Panc1 (cell line): ENCODE measurements at regions not wholly inside any gene's neighbourhood (a gene's known extent, or its start where the extent isn't known, plus 50 kb on each side); places are given as distances from the start of the nearest gene placed in this dataset.

Experiments
- ATAC-seq: fragments of 200-7000 bp; cut with Tn5 transposase; 2 replicates; pipeline ENCODE4 v1.9.1; 2020; ENCODE audit warnings: mild to moderate bottlenecking, moderate library complexity
- BruUV-seq: library from RNA; stranded (reverse); fragments of 400-500 nt; replicated peaks from 2 replicates; lab custom pipeline; 2021; lab: Mats Ljungman, UMichigan
- CTCF ChIA-PET: fragments of 300-600 bp; sonication (Branson Sonifier 250); formaldehyde crosslinking; loops from one replicate; lab custom pipeline; 2022; ENCODE audit warnings: antibody characterized with exemption; lab: Charles Lee
- POLR2A ChIA-PET: fragments of 300-600 bp; sonication (Branson Sonifier 250); formaldehyde crosslinking; loops from one replicate; lab custom pipeline; 2022; ENCODE audit warnings: antibody characterized with exemption; lab: Charles Lee
- DNase-seq: peaks from one replicate; pipeline ENCODE4 v3.0.0-alpha.2; 2010; ENCODE audit warnings: low read depth, low spot score
- H3K27ac ChIP-seq: 2 replicates; pipeline ENCODE4 v1.5.1; 2011; ENCODE audit warnings: mild to moderate bottlenecking, low read length, inconsistent platforms
- H3K27me3 ChIP-seq: fragments of 200-500 bp; sonication (Bioruptor generic); 2 replicates; pipeline ENCODE4 v1.6.0; 2014; ENCODE audit warnings: low read length, inconsistent platforms; ENCODE audit not compliant: control insufficient read depth, insufficient read depth
- H3K36me3 ChIP-seq: fragments of 200-500 bp; sonication (Bioruptor generic); 2 replicates; pipeline ENCODE4 v1.5.1; 2014; ENCODE audit warnings: inconsistent platforms, mild to moderate bottlenecking, low read length, moderate library complexity; ENCODE audit not compliant: control insufficient read depth, insufficient read depth
- H3K4me1 ChIP-seq: 2 replicates; pipeline ENCODE4 v1.5.1; 2011; ENCODE audit warnings: inconsistent platforms, mild to moderate bottlenecking, low read length, moderate library complexity; ENCODE audit not compliant: control insufficient read depth, insufficient read depth
- H3K4me3 ChIP-seq, 2 experiments: 2 replicates each; pipeline ENCODE4 v1.5.1; 2011 to 2012; ENCODE audit warnings: low read depth in 2 of 2, low read length in 2 of 2, mild to moderate bottlenecking in 2 of 2, inconsistent platforms in 1 of 2, moderate library complexity in 1 of 2
- H3K9me3 ChIP-seq: fragments of 200-500 bp; sonication (Bioruptor generic); 2 replicates; pipeline ENCODE4 v1.5.1; 2014; ENCODE audit warnings: low read depth, mild to moderate bottlenecking, inconsistent platforms, low read length, moderate library complexity; ENCODE audit not compliant: control insufficient read depth, insufficient read depth
- CTCF ChIP-seq: fragments of 450-650 bp; IDR thresholded peaks from 2 replicates; pipeline ENCODE4 v1.5.1; 2017; ENCODE audit warnings: mild to moderate bottlenecking
- POLR2AphosphoS5 ChIP-seq: IDR thresholded peaks from 2 replicates; pipeline ENCODE4 v1.6.1; 2012; ENCODE audit warnings: mild to moderate bottlenecking, low read depth, low read length, moderate library complexity
- REST ChIP-seq, 2 experiments: IDR thresholded peaks; 2 replicates each; pipeline ENCODE4 v1.6.1; 2011 to 2012; ENCODE audit warnings: low read depth in 2 of 2, control low read depth in 1 of 2, low read length in 1 of 2, mild to moderate bottlenecking in 1 of 2, moderate library complexity in 1 of 2; ENCODE audit not compliant: insufficient read depth in 1 of 2
- SIN3A ChIP-seq: IDR thresholded peaks from 2 replicates; pipeline ENCODE4 v1.6.1; 2012; ENCODE audit warnings: low read depth, mild to moderate bottlenecking, low read length, moderate library complexity, borderline replicate concordance; ENCODE audit not compliant: insufficient read depth
- TCF7L2 ChIP-seq: IDR thresholded peaks from 2 replicates; pipeline ENCODE4 v1.6.1; 2011; ENCODE audit warnings: mild to moderate bottlenecking, low read depth, low read length, inconsistent platforms
- in situ Hi-C: cut with HindIII; loops from 2 replicates; pipeline ENCODE4 v1.10.0; 2016; ENCODE audit warnings: low sequenced_read_pairs, low pct_unique_long_range_greater_than_20kb
- intact Hi-C: fragments of 100-400 bp; cut with micrococcal nuclease; formaldehyde crosslinking; loops from one replicate; pipeline ENCODE4 v1.10.0; 2022; ENCODE audit not compliant: unreplicated experiment

GRCh38 chr15:55014391-55015092, 182.2 kb downstream of the RSL24D1 start:
- no peaks in the 10 kb centered on the region for H3K36me3 ChIP-seq
- in situ Hi-C loops, result no loop called here
- H3K9me3 ChIP-seq, result no peaks in the 10 kb centered on the region
- BruUV-seq, result no TSS peak
- H3K4me1 ChIP-seq, result no peaks in the 10 kb centered on the region
- TF ChIP-seq TCF7L2 (no peak), SIN3A (no peak), CTCF (no peak), REST (IDR thresholded peaks at IDR 0.05; ENCODE audit: insufficient read depth in 1 of 2, low read depth in 2 of 2, low read length in 1 of 2) (no peak), POLR2AphosphoS5 (no peak)
- POLR2A ChIA-PET, result no interaction called here
- H3K27ac ChIP-seq, result no peak overlapping the region
- DNase-seq, result no peak
- no peaks in the 10 kb centered on the region for H3K27me3 ChIP-seq
- CTCF ChIA-PET, result no interaction called here
- H3K4me3 ChIP-seq, result no peak overlapping the region
- intact Hi-C loops, result no loop called here
- ATAC-seq, result no peak

GRCh38 chr15:55008421-55008820, 188.3 kb downstream of the RSL24D1 start:
- DNase-seq (no peak), ATAC-seq (no peak)
- ChIA-PET POLR2A (no interaction called here), CTCF (no interaction called here)
- Histone ChIP-seq H3K27me3 (no peaks in the 10 kb centered on the region), H3K4me3 (no peak overlapping the region), H3K36me3 (no peaks in the 10 kb centered on the region), H3K4me1 (no peaks in the 10 kb centered on the region), H3K27ac (no peak overlapping the region), H3K9me3 (no peaks in the 10 kb centered on the region)
- intact Hi-C loops (no loop called here), in situ Hi-C loops (no loop called here)
- TF ChIP-seq TCF7L2, result no peak
- TF ChIP-seq SIN3A, result no peak
- no peak for TF ChIP-seq CTCF
- no peak for TF ChIP-seq POLR2AphosphoS5
- no peak for TF ChIP-seq REST (IDR thresholded peaks at IDR 0.05; ENCODE audit: insufficient read depth in 1 of 2, low read depth in 2 of 2, low read length in 1 of 2)
- BruUV-seq, result no TSS peak
